Psoas muscle (tissue), 7 donors: ENCODE measurements at regions not wholly inside any gene's neighbourhood (a gene's known extent, or its start where the extent isn't known, plus 50 kb on each side); places are given as distances from the start of the nearest gene placed in this dataset.

Experiments used
- ATAC-seq, 4 donors: fragments of 200-7000 bp; cut with Tn5 transposase; one replicate each; pipeline ENCODE4 v1.9.1; 2020; ENCODE audit warnings: moderate library complexity in 3 of 4, mild to moderate bottlenecking in 2 of 4
- DNase-seq, 2 donors: peaks; one replicate each; pipeline ENCODE4 v3.0.0-alpha.2; 2020
- H3K27ac ChIP-seq: fragments of 200-600 bp; one replicate; pipeline ENCODE4 v1.8.0; 2022
- H3K27me3 ChIP-seq, 3 donors: fragments of 200-600 bp in 1 of 3; one replicate each; pipeline versions ENCODE4 v1.6.1 to v1.8.0; 2013 to 2022; ENCODE audit warnings: low read length in 2 of 3, mild to moderate bottlenecking in 2 of 3, moderate library complexity in 1 of 3; ENCODE audit not compliant: insufficient read depth in 3 of 3
- H3K36me3 ChIP-seq, 2 donors: fragments of 200-600 bp in 1 of 2; one replicate each; pipeline versions ENCODE4 v1.6.1 to v1.8.0; 2013 to 2022; ENCODE audit warnings: low read depth in 1 of 2, mild to moderate bottlenecking in 1 of 2, moderate library complexity in 1 of 2; ENCODE audit not compliant: insufficient read depth in 1 of 2
- H3K4me1 ChIP-seq: fragments of 200-600 bp; one replicate; pipeline ENCODE4 v1.8.0; 2022
- H3K4me3 ChIP-seq: fragments of 200-600 bp; one replicate; pipeline ENCODE4 v1.8.0; 2022; ENCODE audit warnings: mild to moderate bottlenecking
- H3K9me3 ChIP-seq: fragments of 200-600 bp; one replicate; pipeline ENCODE4 v1.8.0; 2022
- WGBS, 3 donors: extraction: QIAGEN DNeasy Blood & Tissue Kit; methylation state at CpG; one replicate each; pipeline versions ENCODE4 v1.1.6 to v1.1.7; 2013; 5-methylcytosine and 5-hydroxymethylcytosine counted together
- intact Hi-C, 2 donors: fragments of 100-400 bp; cut with DNase I; formaldehyde crosslinking; loops; one replicate each; pipeline versions ENCODE4 v1.11.0 to v1.14.2; 2022
- TF ChIP-seq, protein P1 (sequence below): fragments of 200-600 bp; IDR thresholded peaks from one replicate; pipeline ENCODE4 v1.8.0; 2022; ENCODE audit warnings: antibody characterized with exemption
- donor health status: healthy with polysubstance abuse.
- donor health status: DM: no; HTN: no; CAD: no; lungs with moderate emphysema.
- donor health status: Bipolar disorder and iron deficiency.
- donor health status: healthy.
- donor health status: DM: yes; HTN: yes; CAD: no.
- donor health status: DM: no; HTN: no; CAD: no.
- donor health status: DM: yes; HTN: yes; CAD: no.

DNA sequence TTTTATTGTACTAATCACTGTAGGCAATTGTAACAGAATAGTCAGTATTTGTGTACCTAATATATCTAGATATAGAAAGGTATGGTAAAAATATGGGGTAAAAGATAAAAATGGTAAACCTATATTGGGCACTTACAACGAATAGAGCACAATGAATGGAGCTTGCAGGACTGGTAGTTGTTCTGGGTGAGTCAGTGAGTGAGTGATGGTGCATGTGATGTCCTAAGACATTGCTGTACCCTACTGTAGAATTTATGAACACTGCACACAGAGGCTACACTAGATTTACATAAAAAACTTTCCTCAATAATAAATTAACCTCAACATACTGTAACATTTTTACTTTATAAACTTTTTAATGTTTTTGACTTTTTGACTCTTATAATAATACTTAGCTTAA is 274.3 kb upstream of the PPP2R3A start:
- intact Hi-C loops, result no loop called here
- WGBS, 3 donors, result 71 to 73% (median 71%) methylated on average over 1 of the region's 1 CpG
- ATAC-seq, result no peak
- H3K27me3 ChIP-seq, result no peaks in the 10 kb centered on the region
- H3K36me3 ChIP-seq, result no peaks in the 10 kb centered on the region
- TF ChIP-seq, protein P1, sequence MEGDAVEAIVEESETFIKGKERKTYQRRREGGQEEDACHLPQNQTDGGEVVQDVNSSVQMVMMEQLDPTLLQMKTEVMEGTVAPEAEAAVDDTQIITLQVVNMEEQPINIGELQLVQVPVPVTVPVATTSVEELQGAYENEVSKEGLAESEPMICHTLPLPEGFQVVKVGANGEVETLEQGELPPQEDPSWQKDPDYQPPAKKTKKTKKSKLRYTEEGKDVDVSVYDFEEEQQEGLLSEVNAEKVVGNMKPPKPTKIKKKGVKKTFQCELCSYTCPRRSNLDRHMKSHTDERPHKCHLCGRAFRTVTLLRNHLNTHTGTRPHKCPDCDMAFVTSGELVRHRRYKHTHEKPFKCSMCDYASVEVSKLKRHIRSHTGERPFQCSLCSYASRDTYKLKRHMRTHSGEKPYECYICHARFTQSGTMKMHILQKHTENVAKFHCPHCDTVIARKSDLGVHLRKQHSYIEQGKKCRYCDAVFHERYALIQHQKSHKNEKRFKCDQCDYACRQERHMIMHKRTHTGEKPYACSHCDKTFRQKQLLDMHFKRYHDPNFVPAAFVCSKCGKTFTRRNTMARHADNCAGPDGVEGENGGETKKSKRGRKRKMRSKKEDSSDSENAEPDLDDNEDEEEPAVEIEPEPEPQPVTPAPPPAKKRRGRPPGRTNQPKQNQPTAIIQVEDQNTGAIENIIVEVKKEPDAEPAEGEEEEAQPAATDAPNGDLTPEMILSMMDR, result no peak
- no peaks in the 10 kb centered on the region for H3K4me1 ChIP-seq
- DNase-seq, result no peak
- no peak overlapping the region for H3K27ac ChIP-seq
- no peak overlapping the region for H3K4me3 ChIP-seq
- H3K9me3 ChIP-seq, result no peaks in the 10 kb centered on the region

DNA sequence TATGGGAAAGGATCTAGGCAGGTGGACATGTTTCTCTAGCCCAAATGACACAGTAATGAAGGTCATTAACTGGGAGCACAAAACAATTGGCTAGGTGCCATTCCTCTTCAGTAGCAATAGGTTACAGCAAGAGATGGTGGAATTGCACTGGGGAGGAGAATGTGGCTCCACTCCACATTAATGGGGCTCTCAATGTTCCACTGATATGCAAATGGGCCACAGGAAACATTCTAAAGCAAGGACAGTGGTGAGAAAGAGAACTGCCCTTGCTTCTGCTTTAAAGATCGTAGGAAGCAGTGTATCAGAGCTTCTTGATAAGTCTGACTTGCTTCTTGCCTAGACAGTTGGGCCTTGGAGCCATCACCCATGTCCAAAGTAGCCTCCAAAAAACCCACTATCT is 271.4 kb upstream of the PPP2R3A start:
- intact Hi-C loops, result no loop called here
- DNase-seq (no peak), ATAC-seq (no peak)
- TF ChIP-seq, protein P1, result no peak
- H3K4me3 ChIP-seq, result no peak overlapping the region
- 76 to 81% (median 80%) methylated on average over 1 of the region's 1 CpG for WGBS, 3 donors
- H3K27ac ChIP-seq, result no peak overlapping the region
- H3K27me3 ChIP-seq, result no peaks in the 10 kb centered on the region
- no peaks in the 10 kb centered on the region for H3K36me3 ChIP-seq
- H3K9me3 ChIP-seq, result no peaks in the 10 kb centered on the region
- no peaks in the 10 kb centered on the region for H3K4me1 ChIP-seq

DNA sequence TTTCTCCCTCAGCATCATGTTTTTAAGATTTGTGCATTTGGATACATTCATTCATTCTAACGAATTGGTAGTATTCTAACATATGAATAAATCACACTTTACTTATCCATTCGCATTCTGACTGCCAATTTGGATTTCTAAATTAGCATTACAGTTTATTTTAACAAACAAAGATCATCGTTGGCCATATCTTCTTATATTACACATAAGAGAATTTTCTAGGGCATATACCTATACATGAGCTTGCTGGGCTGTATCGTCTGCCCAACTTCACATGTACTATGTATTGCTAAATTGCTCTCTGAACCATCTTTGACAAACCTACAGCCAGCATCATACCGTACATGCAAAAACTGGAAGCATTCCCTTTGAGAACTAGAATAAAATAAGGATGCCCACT is 265.8 kb upstream of the PPP2R3A start:
- intact Hi-C loops, result no loop called here
- DNase-seq (no peak), ATAC-seq (no peak)
- no peaks in the 10 kb centered on the region for H3K36me3 ChIP-seq
- H3K27ac ChIP-seq, result no peak overlapping the region
- H3K4me3 ChIP-seq, result no peak overlapping the region
- H3K27me3 ChIP-seq, result no peaks in the 10 kb centered on the region
- TF ChIP-seq, protein P1, result no peak
- H3K9me3 ChIP-seq, result no peaks in the 10 kb centered on the region
- no peaks in the 10 kb centered on the region for H3K4me1 ChIP-seq
- WGBS, 3 donors, result 72 to 85% (median 83%) methylated on average over 5 of the region's 5 CpGs

DNA sequence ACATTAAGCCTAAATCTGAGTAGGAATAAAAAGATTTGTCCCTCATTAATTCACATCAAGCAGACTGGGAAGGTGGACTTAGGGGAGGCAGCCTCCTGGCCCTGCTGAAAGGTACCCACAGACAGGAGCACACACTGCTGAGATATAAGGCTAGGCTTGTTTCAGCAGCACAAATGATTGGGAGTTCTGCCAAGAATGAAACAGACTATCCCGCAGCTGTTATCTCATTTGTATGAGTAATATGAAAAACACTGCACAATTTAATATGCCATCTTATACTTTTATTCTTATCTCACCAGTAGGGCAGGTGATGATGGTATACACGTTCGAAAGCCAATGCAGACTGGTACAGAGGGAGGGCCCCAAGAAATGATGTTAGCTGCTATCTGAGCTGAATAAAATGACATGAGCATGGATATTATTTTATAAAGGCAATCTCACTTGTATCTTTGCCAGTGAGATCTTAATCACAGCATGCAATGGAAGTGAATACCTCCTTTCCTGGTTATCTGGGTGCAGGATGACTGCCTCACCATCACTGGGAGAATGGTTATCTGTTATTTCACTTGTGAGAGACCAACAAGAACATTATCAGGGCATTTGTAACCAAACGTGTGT is 258.7 kb upstream of the PPP2R3A start:
- no peak for ATAC-seq
- Histone ChIP-seq H3K4me1 (no peaks in the 10 kb centered on the region), H3K27ac (no peak overlapping the region), H3K27me3 (no peaks in the 10 kb centered on the region), H3K9me3 (no peaks in the 10 kb centered on the region), H3K4me3 (no peak overlapping the region), H3K36me3 (no peaks in the 10 kb centered on the region)
- intact Hi-C loops, result no loop called here
- DNase-seq, result no peak
- TF ChIP-seq, protein P1, result no peak
- 35 to 44% (median 41%) methylated on average over 4 of the region's 4 CpGs for WGBS, 3 donors

DNA sequence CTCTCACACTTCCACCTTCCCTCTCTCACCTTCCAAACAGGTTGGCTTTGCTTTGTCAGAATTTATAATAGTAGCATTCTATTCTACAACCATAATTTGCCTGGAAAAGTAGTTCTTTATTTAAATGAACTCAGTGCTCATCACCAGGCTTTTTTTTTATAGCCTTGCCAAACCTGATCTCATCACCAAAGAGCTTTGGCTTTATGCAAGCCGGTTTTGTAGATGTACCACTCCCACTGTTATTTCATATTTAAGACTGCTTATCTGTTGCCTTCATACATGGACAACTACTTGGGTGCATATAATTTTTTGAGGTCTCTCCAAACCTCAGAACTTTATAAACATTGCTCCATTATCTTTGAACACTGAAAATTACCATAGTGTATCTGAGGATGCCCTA is 246.1 kb upstream of the PPP2R3A start:
- intact Hi-C loops, result no loop called here
- Histone ChIP-seq H3K27ac (no peak overlapping the region), H3K4me1 (no peaks in the 10 kb centered on the region), H3K4me3 (no peak overlapping the region), H3K27me3 (no peaks in the 10 kb centered on the region), H3K36me3 (no peaks in the 10 kb centered on the region), H3K9me3 (peaks cover 2% of the 10 kb centered on the region)
- 37 to 53% (median 44%) methylated on average over 1 of the region's 1 CpG for WGBS, 3 donors
- DNase-seq (no peak), ATAC-seq (no peak)
- TF ChIP-seq, protein P1, result no peak
